Parathyroid adenoma (tissue), 2 donors: ENCODE measurements at regions not wholly inside any gene's neighbourhood (a gene's known extent, or its start where the extent isn't known, plus 50 kb on each side); places are given as distances from the start of the nearest gene placed in this dataset.

Experiments used
- H2AFZ ChIP-seq: fragments of 300-600 bp; sonication (generic); one replicate; pipeline ENCODE4 v1.7.0; 2017; ENCODE audit warnings: antibody characterized with exemption, mild to moderate bottlenecking
- H3K27ac ChIP-seq: fragments of 300-600 bp; sonication (generic); one replicate; pipeline ENCODE4 v1.7.0; 2017
- H3K27me3 ChIP-seq: fragments of 300-600 bp; sonication (generic); one replicate; pipeline ENCODE4 v1.7.0; 2017; ENCODE audit warnings: low read length; ENCODE audit not compliant: control insufficient read depth, insufficient read depth
- H3K36me3 ChIP-seq: fragments of 300-600 bp; sonication (generic); one replicate; pipeline ENCODE4 v1.7.0; 2017; ENCODE audit warnings: low read length; ENCODE audit not compliant: control insufficient read depth, insufficient read depth
- H3K4me1 ChIP-seq: fragments of 300-600 bp; sonication (generic); one replicate; pipeline ENCODE4 v1.7.0; 2017; ENCODE audit warnings: control low read depth
- H3K4me2 ChIP-seq: fragments of 300-600 bp; sonication (generic); one replicate; pipeline ENCODE4 v1.7.0; 2017; ENCODE audit warnings: low read length
- H3K4me3 ChIP-seq: fragments of 300-600 bp; sonication (generic); one replicate; pipeline ENCODE4 v1.7.0; 2017; ENCODE audit warnings: low read depth, low read length
- H3K79me2 ChIP-seq: fragments of 300-600 bp; sonication (generic); one replicate; pipeline ENCODE4 v1.7.0; 2017; ENCODE audit warnings: control low read depth
- H3K9ac ChIP-seq: fragments of 300-600 bp; sonication (generic); one replicate; pipeline ENCODE4 v1.7.0; 2017; ENCODE audit warnings: mild to moderate bottlenecking
- H3K9me3 ChIP-seq: fragments of 300-600 bp; sonication (generic); one replicate; pipeline ENCODE4 v1.7.0; 2017; ENCODE audit warnings: low read length; ENCODE audit not compliant: control insufficient read depth
- CTCF ChIP-seq: fragments of 300-600 bp; sonication (generic); IDR thresholded peaks from one replicate; pipeline ENCODE4 v1.7.0; 2017; ENCODE audit warnings: antibody characterized with exemption, mild to moderate bottlenecking
- donor health status: primary hyperparathyroidism.

GRCh38 chr3:72586694-72587093 lies 261.6 kb downstream of the SHQ1 start:
- Histone ChIP-seq H3K27ac (no peak overlapping the region), H3K27me3 (no peaks in the 10 kb centered on the region), H2AFZ (no peak overlapping the region), H3K36me3 (no peaks in the 10 kb centered on the region), H3K79me2 (no peaks in the 10 kb centered on the region), H3K9me3 (no peaks in the 10 kb centered on the region), H3K4me2 (no peak overlapping the region), H3K9ac (no peak overlapping the region), H3K4me3 (no peak overlapping the region), H3K4me1 (no peaks in the 10 kb centered on the region)
- TF ChIP-seq CTCF: no peak

- H3K27ac ChIP-seq: no peak overlapping the region
- H3K36me3 ChIP-seq: no peaks in the 10 kb centered on the region
- H3K4me3 ChIP-seq: no peak overlapping the region
- H3K4me1 ChIP-seq: no peaks in the 10 kb centered on the region
- H3K9ac ChIP-seq: no peak overlapping the region
- no peak overlapping the region for H3K4me2 ChIP-seq
- H3K9me3 ChIP-seq: no peaks in the 10 kb centered on the region
- no peaks in the 10 kb centered on the region for H3K79me2 ChIP-seq
- H2AFZ ChIP-seq: no peak overlapping the region
- TF ChIP-seq CTCF: no peak
- no peaks in the 10 kb centered on the region for H3K27me3 ChIP-seq
These were observed 262.3 kb downstream of the SHQ1 start for GRCh38 chr3:72585966-72586365.

- no peak for TF ChIP-seq CTCF
- Histone ChIP-seq H3K27me3 (no peaks in the 10 kb centered on the region), H3K4me3 (no peak overlapping the region), H3K9me3 (no peaks in the 10 kb centered on the region), H3K36me3 (no peaks in the 10 kb centered on the region), H3K27ac (no peak overlapping the region), H3K4me2 (no peak overlapping the region), H3K4me1 (no peaks in the 10 kb centered on the region), H2AFZ (no peak overlapping the region), H3K9ac (no peak overlapping the region), H3K79me2 (no peaks in the 10 kb centered on the region)
These were observed 264.0 kb downstream of the SHQ1 start for GRCh38 chr3:72584262-72584661.

DNA sequence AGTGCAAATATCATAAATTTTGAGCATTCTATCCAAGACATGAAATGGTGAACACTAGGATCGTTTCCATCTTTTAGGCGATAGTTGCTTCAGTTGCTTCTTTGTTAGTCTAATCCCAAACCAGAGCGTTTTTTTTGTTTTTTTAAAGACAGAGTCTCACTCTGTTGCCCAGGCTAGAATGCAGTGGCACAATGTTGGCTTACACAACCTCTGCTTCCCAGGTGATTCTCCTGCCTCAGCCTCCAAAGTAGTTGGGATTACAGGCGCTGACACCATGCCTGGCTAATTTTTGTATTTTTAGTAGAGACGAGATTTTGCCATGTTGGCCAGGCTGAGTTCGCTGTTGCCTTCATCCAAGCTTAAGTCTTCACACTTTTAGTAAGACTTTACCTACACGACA lies 265.3 kb downstream of the SHQ1 start:
- H2AFZ ChIP-seq: no peak overlapping the region
- no peaks in the 10 kb centered on the region for H3K9me3 ChIP-seq
- no peak overlapping the region for H3K4me2 ChIP-seq
- no peak overlapping the region for H3K4me3 ChIP-seq
- no peak overlapping the region for H3K27ac ChIP-seq
- no peaks in the 10 kb centered on the region for H3K27me3 ChIP-seq
- H3K36me3 ChIP-seq: no peaks in the 10 kb centered on the region
- H3K9ac ChIP-seq: no peak overlapping the region
- no peak for TF ChIP-seq CTCF
- no peaks in the 10 kb centered on the region for H3K4me1 ChIP-seq
- H3K79me2 ChIP-seq: no peaks in the 10 kb centered on the region

DNA sequence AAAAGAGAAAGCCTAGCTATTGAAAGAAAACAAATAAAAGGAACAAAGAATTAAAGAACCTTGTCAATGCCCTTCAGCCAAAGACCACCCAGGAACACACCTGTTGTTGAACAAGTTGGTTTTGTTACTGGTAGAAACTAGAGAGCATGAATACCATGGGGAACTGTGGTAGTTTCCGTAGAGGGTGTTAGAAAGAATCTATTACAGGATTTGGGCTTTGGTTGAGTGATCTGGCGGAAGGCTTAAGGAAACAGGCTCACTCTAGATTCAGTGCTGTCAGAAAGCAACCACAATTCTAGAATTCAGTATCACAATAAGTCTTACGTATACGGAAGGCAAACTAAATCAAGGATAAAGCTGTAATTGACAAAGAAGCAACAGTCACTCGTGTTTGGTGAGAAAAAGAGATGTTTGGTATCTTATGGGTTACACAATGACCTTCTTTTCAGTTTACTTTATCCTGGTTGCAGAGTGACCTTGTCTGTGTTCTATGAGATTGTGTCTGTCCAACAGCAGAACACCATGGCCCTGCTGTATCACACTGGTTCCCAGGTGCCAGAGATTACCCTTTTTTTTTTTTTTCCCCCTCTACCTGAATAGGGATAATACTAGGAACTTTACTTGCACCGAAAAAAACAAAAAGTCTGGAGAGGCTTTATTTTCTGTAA lies 265.9 kb downstream of the SHQ1 start:
- TF ChIP-seq CTCF: no peak
- H3K4me2 ChIP-seq: no peak overlapping the region
- H3K36me3 ChIP-seq: no peaks in the 10 kb centered on the region
- no peaks in the 10 kb centered on the region for H3K4me1 ChIP-seq
- H2AFZ ChIP-seq: no peak overlapping the region
- H3K9ac ChIP-seq: no peak overlapping the region
- no peaks in the 10 kb centered on the region for H3K79me2 ChIP-seq
- no peaks in the 10 kb centered on the region for H3K27me3 ChIP-seq
- H3K9me3 ChIP-seq: no peaks in the 10 kb centered on the region
- no peak overlapping the region for H3K4me3 ChIP-seq
- H3K27ac ChIP-seq: no peak overlapping the region
